NCI-H1436 (cell line): ENCODE measurements at regions not wholly inside any gene's neighbourhood (a gene's known extent, or its start where the extent isn't known, plus 50 kb on each side); places are given as distances from the start of the nearest gene placed in this dataset.
"Not testable (repeated sequence)": the region's sequence is repeated elsewhere in the genome, so short reads cannot be mapped to it uniquely, and the experiment has no call there.

Experiments used
- DNase-seq: peaks from one replicate; lab custom pipeline; 2025; lab: John Stamatoyannopoulos, UW

GRCh38 chr2:15823459-15824396 lies 116.6 kb upstream of the MYCN start:
- no peak for DNase-seq

- DNase-seq, result not testable (repeated sequence)
Measured at GRCh38 chr2:15824467-15824866, 115.9 kb upstream of the MYCN start.

DNA sequence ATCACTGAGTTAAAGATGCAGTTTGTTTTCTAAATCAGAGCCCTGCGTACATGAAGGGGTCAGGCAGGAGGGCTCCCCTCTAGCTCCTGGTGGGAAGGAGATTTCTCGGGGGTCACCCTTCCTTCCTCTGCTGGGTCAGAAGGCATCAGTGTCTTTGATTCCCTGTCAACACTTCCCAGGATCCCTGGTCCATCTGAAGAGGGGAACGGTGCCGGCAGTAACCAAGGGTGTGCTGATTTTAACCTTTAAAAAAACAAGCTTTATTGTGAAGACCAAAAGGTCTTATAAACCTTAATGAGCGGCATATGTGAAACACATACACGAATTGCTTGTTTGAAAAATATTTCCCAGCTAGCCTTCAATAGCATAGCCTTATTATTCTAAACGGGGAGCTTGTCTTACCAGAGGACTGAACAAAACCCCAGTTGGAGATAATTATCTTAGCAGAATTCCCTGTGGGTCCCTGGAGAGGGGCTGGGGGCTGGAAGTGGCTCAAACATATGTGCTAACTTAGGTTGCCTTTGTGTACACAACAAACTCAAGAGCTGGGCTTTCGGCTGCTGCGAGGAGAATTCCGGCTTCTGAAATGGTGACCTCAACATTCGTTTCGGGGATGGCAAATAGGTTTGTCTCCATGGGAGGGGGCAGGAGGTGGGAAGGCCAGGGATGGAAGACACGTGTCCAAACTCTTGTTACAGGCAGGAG lies 114.9 kb upstream of the MYCN start:
- DNase-seq, result no peak

DNA sequence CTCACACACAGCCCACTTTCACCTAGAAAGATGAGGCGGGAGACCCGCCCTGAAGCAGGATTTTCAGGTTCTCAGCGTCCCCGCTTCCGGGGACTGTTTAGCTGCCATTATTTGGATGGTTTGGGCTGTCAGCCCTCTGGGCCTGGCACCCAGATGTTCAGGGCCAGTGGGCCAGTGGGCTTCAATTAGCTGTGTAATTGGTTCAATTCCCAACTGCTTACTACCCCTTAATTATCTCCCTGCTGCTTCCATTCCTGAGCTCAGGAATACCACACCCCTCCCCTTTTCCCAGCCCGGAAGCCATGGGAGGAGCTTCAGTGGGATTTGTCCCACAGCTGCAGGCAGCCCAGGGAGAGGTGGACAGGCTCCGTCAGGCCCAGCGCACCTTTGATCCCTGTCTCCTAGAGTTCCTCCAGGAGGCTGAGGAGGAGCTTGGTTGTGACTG lies 114.1 kb upstream of the MYCN start:
- no peak for DNase-seq

GRCh38 chr2:15827001-15827400 lies 113.3 kb upstream of the MYCN start:
- no peak for DNase-seq

DNA sequence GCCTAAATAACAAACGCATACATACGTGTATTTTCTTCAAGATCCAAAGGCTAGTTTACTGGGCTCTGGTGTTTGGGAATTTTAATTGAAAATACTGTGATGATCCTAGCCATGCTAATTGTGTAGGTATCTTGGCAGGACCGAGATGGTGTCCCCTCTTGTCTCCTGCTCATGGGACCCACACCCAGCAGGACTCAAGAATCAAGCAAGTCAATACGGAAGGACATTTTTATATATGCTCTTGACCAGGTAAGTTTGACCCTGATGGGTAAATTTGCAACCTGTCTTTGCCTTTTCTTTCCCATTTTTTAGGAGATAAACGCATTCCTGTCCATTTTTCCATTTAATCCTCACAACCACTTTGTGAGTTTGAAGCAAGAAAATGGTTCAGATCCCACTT lies 111.8 kb upstream of the MYCN start:
- DNase-seq, result no peak

- DNase-seq, result no peak
Measured at GRCh38 chr2:15829091-15829801, 111.1 kb upstream of the MYCN start.

- DNase-seq, result no peak
Measured at GRCh38 chr2:15829985-15830384, 110.4 kb upstream of the MYCN start.

DNA sequence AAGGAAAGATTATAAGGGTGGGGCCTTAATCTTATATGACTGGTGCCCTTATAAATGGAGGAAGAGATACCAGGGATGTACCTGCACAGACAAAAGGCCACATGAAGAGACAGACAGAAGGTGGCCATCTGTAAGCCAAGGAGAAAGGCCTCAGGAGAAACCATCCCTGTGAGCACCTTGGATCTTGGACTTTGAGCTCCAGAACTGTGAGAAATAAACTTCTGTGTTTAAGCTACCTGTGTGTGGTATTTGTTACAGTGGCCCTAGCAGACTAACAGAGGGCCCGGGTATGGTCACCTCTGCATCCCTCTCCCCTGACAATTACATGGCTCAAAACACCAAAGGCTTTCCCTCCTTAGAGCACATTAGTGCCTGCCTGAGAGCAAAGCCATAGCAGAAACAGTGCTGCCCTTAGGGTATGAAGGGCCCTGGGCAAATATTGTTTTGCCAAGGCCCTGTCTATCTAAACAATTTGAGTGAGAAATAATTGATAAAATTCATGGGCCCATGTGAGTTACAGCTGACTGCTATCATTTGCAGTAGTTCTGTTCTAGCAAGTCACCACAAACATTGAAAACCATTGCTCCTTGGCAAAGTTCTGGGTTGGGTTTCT lies 109.3 kb upstream of the MYCN start:
- no peak for DNase-seq

GRCh38 chr2:15832030-15832709 lies 108.2 kb upstream of the MYCN start:
- DNase-seq, result no peak

DNA sequence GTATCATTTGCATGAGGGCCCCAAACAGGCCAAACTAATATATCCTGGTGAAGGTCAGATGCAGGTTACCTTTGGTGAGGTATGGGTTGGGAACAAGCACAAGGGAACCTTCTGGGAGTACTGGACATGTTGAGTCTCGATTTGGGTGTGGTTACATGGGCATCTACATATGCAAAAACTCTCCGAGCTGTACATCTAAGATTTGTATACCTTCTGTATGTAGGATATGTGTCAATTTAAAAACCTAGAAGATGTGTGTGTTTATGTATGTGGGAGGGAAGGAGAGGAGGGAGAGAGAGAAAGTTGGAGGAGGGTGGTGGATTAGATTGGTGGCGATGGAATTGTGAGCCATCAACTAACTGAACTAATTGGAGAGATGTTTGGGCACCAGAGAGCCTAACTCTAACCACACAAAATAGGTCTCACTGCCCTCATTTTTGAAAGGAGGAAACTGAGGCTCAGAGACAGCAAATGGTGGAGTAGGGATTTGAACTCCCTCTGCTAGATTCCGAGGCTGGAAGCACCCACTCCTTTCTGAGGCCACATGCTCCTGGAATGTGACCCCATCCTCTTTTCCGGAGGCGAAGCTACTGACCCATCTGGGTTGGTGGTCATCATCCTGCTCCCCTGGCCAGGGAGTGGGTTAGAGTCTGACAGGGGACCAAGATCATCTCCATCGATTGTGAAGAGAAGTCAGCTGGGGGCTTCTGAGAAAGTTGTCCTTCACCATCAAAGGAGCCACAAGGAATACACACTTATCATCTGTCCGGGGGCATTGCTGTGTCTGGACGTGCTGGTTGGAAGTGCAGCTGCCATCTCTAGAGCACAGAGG lies 107.3 kb upstream of the MYCN start:
- DNase-seq, result no peak

DNA sequence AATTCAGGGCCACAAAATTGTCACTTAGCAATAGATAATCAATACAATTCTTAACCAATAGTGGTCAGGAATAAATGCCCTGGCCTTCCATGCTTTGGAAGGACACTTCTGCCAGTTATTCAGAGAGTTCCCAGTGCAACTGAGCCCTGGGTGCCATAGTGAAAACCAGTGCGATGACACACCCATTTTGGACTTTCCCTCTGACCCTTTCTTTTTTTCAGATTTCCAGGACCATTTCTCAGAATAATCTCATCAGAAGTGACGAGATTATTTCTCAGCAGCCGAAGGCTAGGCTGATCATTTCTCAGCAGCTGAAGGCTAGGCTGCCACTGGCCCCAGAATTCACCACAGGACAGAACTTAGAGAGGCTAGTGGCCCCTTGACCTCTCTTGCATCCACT lies 106.6 kb upstream of the MYCN start:
- no peak for DNase-seq

- no peak for DNase-seq
Measured at GRCh38 chr2:15834381-15835031, 105.8 kb upstream of the MYCN start.

DNA sequence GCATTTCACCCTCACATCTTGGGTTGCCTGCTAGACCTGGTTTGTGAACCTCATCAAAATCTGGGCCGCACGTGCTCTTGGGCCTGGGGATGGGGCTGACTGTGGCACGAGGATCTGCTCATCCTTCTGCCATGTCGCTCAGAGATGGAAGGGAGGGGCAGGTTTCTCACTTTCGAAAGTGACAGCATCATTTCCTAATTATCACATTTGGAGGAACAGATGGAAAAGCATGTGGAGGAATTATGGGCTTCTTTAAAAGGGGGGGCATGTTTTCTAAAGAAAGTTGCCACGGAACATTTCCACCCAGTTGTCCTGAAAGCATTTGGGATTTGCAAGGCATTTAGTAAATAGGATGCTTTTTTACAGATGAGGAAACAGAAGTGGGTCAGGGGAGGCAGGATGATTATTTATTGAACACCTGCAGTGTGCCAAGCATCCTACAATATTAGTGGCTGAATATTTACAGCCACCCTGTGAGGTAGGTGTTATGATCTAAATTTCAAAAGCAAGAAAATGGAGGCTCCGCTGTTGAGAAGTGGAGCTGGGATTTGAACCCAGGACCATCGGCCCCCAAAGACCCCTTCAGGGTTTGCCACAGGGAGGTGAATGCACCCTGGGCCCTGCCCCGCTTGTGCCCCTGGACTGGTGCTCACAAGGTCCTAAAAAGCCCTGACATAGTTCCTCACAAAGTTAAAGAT lies 104.2 kb upstream of the MYCN start:
- no peak for DNase-seq

DNA sequence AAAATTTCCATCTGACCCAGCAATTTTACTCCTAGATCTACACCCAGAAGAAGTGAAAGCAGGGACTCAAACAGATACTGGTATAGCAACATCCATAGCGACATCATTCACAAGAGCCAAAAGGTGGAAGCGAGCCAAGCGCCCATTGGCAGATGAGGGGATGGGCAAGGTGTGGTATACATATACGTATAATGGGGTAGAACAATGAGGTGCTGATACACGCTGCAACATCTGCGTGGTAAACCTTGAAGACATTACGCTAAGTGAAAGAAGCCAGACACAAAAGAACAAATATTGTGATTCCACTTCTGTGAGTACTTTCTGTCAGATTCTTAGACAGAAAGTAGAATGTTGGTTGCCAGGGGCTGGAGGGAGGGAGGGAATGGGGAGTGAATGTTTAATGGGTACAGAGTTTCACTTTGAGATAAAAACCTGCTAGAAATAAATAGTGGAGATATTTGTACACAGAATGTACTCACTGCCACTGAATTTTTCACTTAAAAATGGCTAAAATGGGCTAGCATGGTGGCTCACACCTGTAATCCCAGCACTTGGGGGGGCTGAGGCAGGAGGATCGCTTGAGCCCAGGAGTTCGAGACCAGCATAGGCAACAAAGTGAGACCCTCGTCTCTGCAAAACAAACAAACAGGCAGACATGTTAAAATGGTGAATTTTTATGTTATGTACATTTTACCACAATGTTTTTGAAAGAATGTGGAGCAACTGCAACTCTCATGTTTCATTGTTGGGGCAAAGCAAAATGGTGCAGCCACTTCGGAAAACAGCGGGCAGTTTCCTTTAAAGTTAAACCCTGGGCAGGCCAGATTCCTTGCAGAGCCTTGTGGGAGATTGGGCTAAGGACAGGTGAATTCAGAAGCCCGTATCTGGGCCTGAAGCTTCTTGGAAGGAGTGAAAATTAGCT lies 103.4 kb upstream of the MYCN start:
- DNase-seq, result no peak

DNA sequence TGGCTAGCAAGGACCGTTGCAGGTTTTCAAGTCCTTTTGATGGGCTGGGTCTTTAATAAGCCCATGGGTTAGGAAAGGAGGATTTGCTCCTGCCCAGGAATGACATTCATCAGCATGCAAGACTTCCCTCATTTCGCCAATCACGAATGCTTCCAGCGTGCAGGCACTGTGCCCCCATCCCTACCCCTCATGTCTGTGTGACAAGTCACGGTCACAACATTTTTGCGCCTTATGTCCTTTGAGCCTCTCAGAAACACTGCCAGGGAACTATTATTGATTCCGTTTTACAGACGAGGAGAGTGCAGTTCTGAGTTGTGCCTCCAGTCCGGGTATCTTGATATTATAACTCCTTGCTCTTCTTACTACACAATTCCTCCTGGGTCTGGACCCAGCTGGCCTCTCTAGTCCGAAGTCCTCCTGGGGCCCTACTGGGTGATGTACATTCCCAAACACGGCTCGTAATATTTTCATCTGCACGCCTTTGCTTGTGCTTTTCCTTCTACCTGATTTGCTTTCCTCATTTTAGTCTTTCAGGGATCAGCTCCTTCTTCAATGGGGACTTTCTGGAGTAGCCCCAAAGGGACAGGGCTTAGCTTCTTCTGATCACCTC lies 101.8 kb upstream of the MYCN start:
- no peak for DNase-seq

GRCh38 chr2:15839426-15840124 lies 100.8 kb upstream of the MYCN start:
- no peak for DNase-seq
